HFF-Myc (cell line): ENCODE measurements at regions not wholly inside any gene's neighbourhood (a gene's known extent, or its start where the extent isn't known, plus 50 kb on each side); places are given as distances from the start of the nearest gene placed in this dataset.
"Not testable (repeated sequence)": the region's sequence is repeated elsewhere in the genome, so short reads cannot be mapped to it uniquely, and the experiment has no call there.

Experiments used
- DNase-seq: peaks from one replicate; pipeline ENCODE4 v3.0.0-alpha.2; 2011; ENCODE audit warnings: low read depth; ENCODE audit errors: extremely low read depth
- H3K4me3 ChIP-seq: replicated peaks from 2 replicates; pipeline ENCODE4 v1.5.1; 2011; ENCODE audit warnings: low read depth, mild to moderate bottlenecking, control low read depth, low read length
- CTCF ChIP-seq: IDR thresholded peaks from 2 replicates; pipeline ENCODE4 v1.5.1; 2012; ENCODE audit warnings: mild to moderate bottlenecking, low read depth, low read length, control low read depth; ENCODE audit errors: missing control alignments

GRCh38 chr14:53719536-53719935 is 237.1 kb downstream of the BMP4 start:
- no peak for TF ChIP-seq CTCF
- no peak for DNase-seq
- H3K4me3 ChIP-seq, result no peak overlapping the region

DNA sequence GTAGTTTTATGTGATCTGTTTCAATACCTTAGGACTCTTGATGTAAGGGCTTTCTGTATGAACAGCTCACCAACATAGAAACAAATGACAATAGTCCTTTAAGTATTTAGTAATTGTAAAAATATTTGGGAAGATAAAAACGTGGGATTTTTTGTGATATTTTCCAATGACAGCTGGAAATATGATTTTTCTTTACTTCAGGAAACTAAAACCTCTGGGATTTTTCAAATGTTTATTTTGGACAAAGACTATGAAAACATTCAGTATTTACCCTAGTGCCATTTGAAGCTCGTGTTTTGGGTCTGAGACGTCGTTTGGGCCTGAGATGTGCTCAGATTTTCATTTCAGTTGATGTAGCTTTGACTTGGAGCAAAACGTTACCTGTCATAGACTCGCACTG is 240.0 kb downstream of the BMP4 start:
- TF ChIP-seq CTCF, result no peak
- no peak overlapping the region for H3K4me3 ChIP-seq
- no peak for DNase-seq

GRCh38 chr14:53715193-53715721 is 241.4 kb downstream of the BMP4 start:
- H3K4me3 ChIP-seq, result no peak overlapping the region
- no peak for TF ChIP-seq CTCF
- no peak for DNase-seq

DNA sequence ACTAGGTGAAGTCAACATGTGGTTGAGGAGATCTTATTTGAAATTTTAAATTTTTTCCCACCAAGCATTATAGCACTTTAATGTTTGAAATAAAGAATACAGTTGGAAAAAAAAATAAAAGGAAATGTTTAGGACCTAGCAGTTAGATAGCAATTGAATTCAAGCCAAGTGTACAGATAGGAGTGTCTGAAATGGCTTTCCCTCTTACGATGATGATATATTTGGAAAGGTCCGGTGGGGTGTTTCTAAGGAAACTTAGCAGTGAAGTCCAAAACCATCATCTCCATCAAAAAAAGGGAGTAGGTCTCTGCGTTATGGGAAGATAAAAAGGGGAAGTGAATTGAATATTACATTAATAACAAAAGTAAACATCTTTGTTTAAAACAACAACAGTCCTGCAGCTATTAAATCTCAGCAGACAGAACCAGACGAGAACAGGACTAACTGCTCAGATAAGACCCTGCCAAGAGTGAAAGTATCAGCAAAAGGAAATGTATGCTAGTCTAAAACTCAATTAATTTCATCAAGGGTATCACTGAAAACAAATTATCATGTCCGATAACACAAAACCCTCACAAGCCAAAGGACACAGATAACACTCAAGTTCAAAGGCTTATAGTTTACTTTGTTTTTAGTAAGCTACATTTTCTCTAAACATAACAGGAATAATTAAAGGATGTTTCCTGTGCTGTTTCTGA is 242.0 kb downstream of the BMP4 start:
- no peak for TF ChIP-seq CTCF
- H3K4me3 ChIP-seq, result no peak overlapping the region
- DNase-seq, result no peak

GRCh38 chr14:53712901-53713300 is 243.7 kb downstream of the BMP4 start:
- H3K4me3 ChIP-seq, DNase-seq: not testable (repeated sequence)

- DNase-seq, result no peak
- TF ChIP-seq CTCF, result no peak
- H3K4me3 ChIP-seq, result no peak overlapping the region
Measured at GRCh38 chr14:53711205-53711604, 245.4 kb downstream of the BMP4 start.

GRCh38 chr14:53710615-53711014 is 246.0 kb downstream of the BMP4 start:
- H3K4me3 ChIP-seq, result no peak overlapping the region
- DNase-seq, result no peak
- no peak for TF ChIP-seq CTCF
